Loucy (cell line): ENCODE measurements at regions not wholly inside any gene's neighbourhood (a gene's known extent, or its start where the extent isn't known, plus 50 kb on each side); places are given as distances from the start of the nearest gene placed in this dataset.

Experiments
- H2AFZ ChIP-seq: fragments of 200-600 bp; sonication (generic); 2 replicates; pipeline ENCODE4 v1.6.0; 2016; ENCODE audit warnings: antibody characterized with exemption, mild to moderate bottlenecking, low read length, moderate library complexity
- H3F3A ChIP-seq: fragments of 200-600 bp; 2 replicates; pipeline ENCODE4 v1.6.0; 2016; ENCODE audit warnings: antibody characterized with exemption, low read depth, mild to moderate bottlenecking
- H3K27me3 ChIP-seq: fragments of 200-600 bp; sonication (generic); 2 replicates; pipeline ENCODE4 v1.6.1; 2014; ENCODE audit warnings: low read length, mild to moderate bottlenecking; ENCODE audit not compliant: insufficient read depth, poor library complexity, severe bottlenecking
- H3K36me3 ChIP-seq: fragments of 200-600 bp; sonication (generic); 2 replicates; pipeline ENCODE4 v1.6.1; 2016; ENCODE audit warnings: low read length; ENCODE audit not compliant: insufficient read depth
- H3K4me1 ChIP-seq: fragments of 200-600 bp; sonication (generic); 2 replicates; pipeline ENCODE4 v1.5.1; 2014; ENCODE audit warnings: low read length, mild to moderate bottlenecking; ENCODE audit not compliant: insufficient read depth, poor library complexity, severe bottlenecking
- H3K4me2 ChIP-seq: fragments of 200-600 bp; sonication (generic); 2 replicates; pipeline ENCODE4 v1.6.0; 2014; ENCODE audit warnings: antibody characterized with exemption, low read length, low read depth, mild to moderate bottlenecking; ENCODE audit not compliant: poor library complexity, severe bottlenecking
- H3K4me3 ChIP-seq: fragments of 200-600 bp; sonication (generic); 2 replicates; pipeline ENCODE4 v1.5.1; 2014; ENCODE audit warnings: low read length, mild to moderate bottlenecking, mixed read lengths; ENCODE audit not compliant: poor library complexity, severe bottlenecking
- H3K79me2 ChIP-seq: fragments of 200-600 bp; sonication (generic); 2 replicates; pipeline ENCODE4 v1.6.1; 2014; ENCODE audit warnings: low read length; ENCODE audit not compliant: insufficient read depth
- H3K9ac ChIP-seq: fragments of 200-600 bp; sonication (generic); 2 replicates; pipeline ENCODE4 v1.6.0; 2014; ENCODE audit warnings: mild to moderate bottlenecking, low read depth, low read length, moderate library complexity; ENCODE audit not compliant: poor library complexity, severe bottlenecking
- H3K9me2 ChIP-seq: fragments of 200-600 bp; sonication (generic); replicated peaks from 2 replicates; pipeline ENCODE4 v1.6.1; 2016; ENCODE audit warnings: low read depth, low read length, mixed read lengths
- H3K9me3 ChIP-seq: fragments of 200-600 bp; sonication (generic); 2 replicates; pipeline ENCODE4 v1.6.1; 2014; ENCODE audit warnings: mild to moderate bottlenecking, antibody characterized with exemption, low read length, low read depth; ENCODE audit not compliant: insufficient read depth
- H4K20me1 ChIP-seq: fragments of 200-600 bp; sonication (generic); 2 replicates; pipeline ENCODE4 v1.6.0; 2014; ENCODE audit warnings: antibody characterized with exemption, low read length, mild to moderate bottlenecking; ENCODE audit not compliant: insufficient read depth, poor library complexity, severe bottlenecking
- EZH2phosphoT487 ChIP-seq: fragments of 200-600 bp; IDR thresholded peaks from 2 replicates; pipeline ENCODE4 v1.6.1; 2018; ENCODE audit warnings: antibody characterized with exemption, mild to moderate bottlenecking, moderate library complexity, borderline replicate concordance
- TF ChIP-seq, protein P1 (sequence below): fragments of 200-600 bp; sonication (generic); conservative IDR thresholded peaks from 2 replicates; pipeline ENCODE4 v1.5.1; 2014; ENCODE audit warnings: mild to moderate bottlenecking, antibody characterized with exemption, low read length

DNA sequence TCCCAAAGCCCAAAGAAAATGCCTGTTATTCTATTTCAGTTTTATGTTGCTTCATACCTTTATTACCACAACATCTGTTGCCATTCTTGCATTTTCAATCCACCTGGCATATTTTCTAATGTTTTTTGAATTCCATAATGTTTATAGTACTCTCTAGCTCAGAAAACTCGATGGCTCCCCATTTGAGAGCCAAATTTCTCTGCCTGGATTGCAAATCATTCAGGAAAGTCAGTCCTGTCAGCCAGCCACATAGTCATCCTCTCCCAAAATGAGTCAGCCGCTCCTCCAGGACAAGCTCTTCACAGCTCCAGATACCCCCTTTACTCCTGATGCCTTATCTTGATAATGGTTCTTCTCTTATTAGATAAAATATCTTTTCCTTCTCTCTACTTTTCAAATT is 78.2 kb upstream of the ADCY2 start:
- Histone ChIP-seq H3K79me2 (no peaks in the 10 kb centered on the region), H2AFZ (no peak overlapping the region), H3F3A (no peaks in the 10 kb centered on the region)

DNA sequence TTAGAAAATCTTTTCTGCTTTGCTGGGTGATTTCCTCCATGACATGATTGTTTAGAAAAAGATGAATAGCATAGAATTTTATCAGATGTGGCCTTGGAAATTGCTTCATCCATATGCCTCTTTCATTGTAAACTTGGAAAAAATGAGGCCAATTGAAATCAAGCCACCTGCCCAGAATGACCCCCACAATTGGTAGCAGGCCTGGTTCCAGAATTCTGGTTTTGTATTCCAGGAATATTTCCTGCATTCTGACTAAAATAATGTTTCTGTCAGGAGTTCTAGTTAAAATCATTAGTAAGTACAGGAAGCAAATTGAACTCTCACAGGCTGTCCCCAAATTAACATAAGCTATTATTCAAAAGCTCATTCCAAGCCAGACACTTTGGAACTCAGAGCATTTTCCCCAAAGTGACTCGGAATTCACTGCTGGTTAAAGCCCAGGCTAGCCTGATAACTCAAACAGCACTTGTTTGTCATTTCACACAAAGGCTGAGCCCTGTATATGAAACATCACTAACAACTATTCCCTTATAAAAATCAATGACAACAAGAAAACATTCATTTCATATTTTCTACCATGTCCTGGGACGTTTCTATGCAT is 75.1 kb upstream of the ADCY2 start:
- H3K27me3 ChIP-seq = no peaks in the 10 kb centered on the region
- no peak overlapping the region for H2AFZ ChIP-seq
- H3K79me2 ChIP-seq = no peaks in the 10 kb centered on the region
- no peaks in the 10 kb centered on the region for H3F3A ChIP-seq
- no peaks in the 10 kb centered on the region for H3K9me3 ChIP-seq
- no peak for TF ChIP-seq EZH2phosphoT487
- H3K4me2 ChIP-seq = no peak overlapping the region
- no peak overlapping the region for H3K9ac ChIP-seq
- no peak overlapping the region for H3K4me3 ChIP-seq
- H4K20me1 ChIP-seq = no peaks in the 10 kb centered on the region
- no peaks in the 10 kb centered on the region for H3K36me3 ChIP-seq
- H3K9me2 ChIP-seq = no peaks in the 10 kb centered on the region
- no peaks in the 10 kb centered on the region for H3K4me1 ChIP-seq

More for the DNA sequence above, 78.2 kb upstream of the ADCY2 start:
- Histone ChIP-seq H4K20me1 (no peaks in the 10 kb centered on the region), H3K4me3 (no peak overlapping the region), H3K4me1 (no peaks in the 10 kb centered on the region), H3K4me2 (no peak overlapping the region), H3K9me2 (no peaks in the 10 kb centered on the region), H3K36me3 (no peaks in the 10 kb centered on the region), H3K27me3 (no peaks in the 10 kb centered on the region), H3K9me3 (no peaks in the 10 kb centered on the region), H3K9ac (no peak overlapping the region)
- TF ChIP-seq, protein P1, sequence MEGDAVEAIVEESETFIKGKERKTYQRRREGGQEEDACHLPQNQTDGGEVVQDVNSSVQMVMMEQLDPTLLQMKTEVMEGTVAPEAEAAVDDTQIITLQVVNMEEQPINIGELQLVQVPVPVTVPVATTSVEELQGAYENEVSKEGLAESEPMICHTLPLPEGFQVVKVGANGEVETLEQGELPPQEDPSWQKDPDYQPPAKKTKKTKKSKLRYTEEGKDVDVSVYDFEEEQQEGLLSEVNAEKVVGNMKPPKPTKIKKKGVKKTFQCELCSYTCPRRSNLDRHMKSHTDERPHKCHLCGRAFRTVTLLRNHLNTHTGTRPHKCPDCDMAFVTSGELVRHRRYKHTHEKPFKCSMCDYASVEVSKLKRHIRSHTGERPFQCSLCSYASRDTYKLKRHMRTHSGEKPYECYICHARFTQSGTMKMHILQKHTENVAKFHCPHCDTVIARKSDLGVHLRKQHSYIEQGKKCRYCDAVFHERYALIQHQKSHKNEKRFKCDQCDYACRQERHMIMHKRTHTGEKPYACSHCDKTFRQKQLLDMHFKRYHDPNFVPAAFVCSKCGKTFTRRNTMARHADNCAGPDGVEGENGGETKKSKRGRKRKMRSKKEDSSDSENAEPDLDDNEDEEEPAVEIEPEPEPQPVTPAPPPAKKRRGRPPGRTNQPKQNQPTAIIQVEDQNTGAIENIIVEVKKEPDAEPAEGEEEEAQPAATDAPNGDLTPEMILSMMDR = no peak
- no peak for TF ChIP-seq EZH2phosphoT487

DNA sequence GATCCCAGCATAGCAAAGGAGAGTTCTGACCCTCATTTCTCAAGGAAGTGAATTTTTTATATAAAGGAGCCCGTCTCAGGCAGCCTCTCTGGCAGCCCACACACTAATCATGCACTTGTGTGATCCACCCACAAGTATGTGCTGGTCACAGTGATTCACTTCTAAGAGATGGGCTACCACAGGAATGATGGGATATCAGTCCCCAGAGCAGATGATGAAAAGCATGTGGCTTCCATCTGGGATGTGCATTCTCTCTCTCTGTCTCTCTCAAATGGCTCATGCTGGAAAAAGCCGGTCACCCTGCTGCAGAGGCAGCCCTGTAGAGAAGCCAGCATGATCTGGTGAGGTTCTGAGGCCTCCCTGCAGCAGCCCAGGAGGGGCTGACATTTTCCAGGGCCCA is 74.2 kb upstream of the ADCY2 start:
- H3K9me2 ChIP-seq = no peaks in the 10 kb centered on the region
- H3F3A ChIP-seq = no peaks in the 10 kb centered on the region
- no peaks in the 10 kb centered on the region for H3K36me3 ChIP-seq
- H3K27me3 ChIP-seq = no peaks in the 10 kb centered on the region
- no peak overlapping the region for H2AFZ ChIP-seq
- H3K9ac ChIP-seq = no peak overlapping the region
- H3K9me3 ChIP-seq = no peaks in the 10 kb centered on the region
- H3K4me3 ChIP-seq = no peak overlapping the region
- no peaks in the 10 kb centered on the region for H4K20me1 ChIP-seq
- H3K4me2 ChIP-seq = no peak overlapping the region
- TF ChIP-seq EZH2phosphoT487 = no peak
- TF ChIP-seq, protein P1 = no peak
- H3K4me1 ChIP-seq = no peaks in the 10 kb centered on the region
- no peaks in the 10 kb centered on the region for H3K79me2 ChIP-seq

DNA sequence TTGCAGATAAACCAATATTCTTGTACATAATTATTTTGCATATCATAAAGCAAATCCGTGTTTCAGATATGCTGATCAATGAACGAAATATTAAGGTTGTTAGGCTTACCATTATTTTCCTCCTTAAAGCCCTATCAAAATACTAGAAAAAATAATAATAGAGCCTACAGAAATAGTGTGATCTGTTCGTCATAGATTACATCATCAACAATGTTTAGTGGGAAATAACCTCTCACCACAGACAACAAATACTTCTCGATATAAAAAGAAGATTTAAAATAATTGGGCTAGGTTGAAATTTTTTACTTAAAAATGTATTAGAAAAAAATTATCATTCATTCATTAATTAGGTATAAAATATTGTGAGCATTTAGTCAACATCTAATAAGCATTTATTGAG is 71.0 kb upstream of the ADCY2 start:
- TF ChIP-seq, protein P1 = no peak
- TF ChIP-seq EZH2phosphoT487 = no peak

More for the DNA sequence above, 71.0 kb upstream of the ADCY2 start:
- no peaks in the 10 kb centered on the region for H3K4me1 ChIP-seq
- no peaks in the 10 kb centered on the region for H4K20me1 ChIP-seq
- no peak overlapping the region for H3K4me2 ChIP-seq
- H3K9me2 ChIP-seq = no peaks in the 10 kb centered on the region
- H3K9me3 ChIP-seq = no peaks in the 10 kb centered on the region
- no peak overlapping the region for H3K9ac ChIP-seq
- H3K36me3 ChIP-seq = no peaks in the 10 kb centered on the region
- H3K4me3 ChIP-seq = no peak overlapping the region
- no peak overlapping the region for H2AFZ ChIP-seq
- H3F3A ChIP-seq = no peaks in the 10 kb centered on the region
- no peaks in the 10 kb centered on the region for H3K27me3 ChIP-seq
- H3K79me2 ChIP-seq = no peaks in the 10 kb centered on the region
